HL-60 (cell line): ENCODE measurements at regions not wholly inside any gene's neighbourhood (a gene's known extent, or its start where the extent isn't known, plus 50 kb on each side); places are given as distances from the start of the nearest gene placed in this dataset.

Experiments
- DNase-seq, 2 experiments: peaks; one replicate each; pipeline ENCODE4 v3.0.0-alpha.2; 2010 to 2020; ENCODE audit warnings: low read depth in 1 of 2, low spot score in 1 of 2
- H3K27ac ChIP-seq: fragments of 250-450 bp; sonication (Bioruptor Pico); replicated peaks from 2 replicates; pipeline ENCODE4 v1.5.1; 2020; ENCODE audit warnings: mild to moderate bottlenecking, moderate library complexity
- H3K27me3 ChIP-seq: fragments of 250-450 bp; sonication (Bioruptor Pico); 2 replicates; pipeline ENCODE4 v1.5.1; 2021; ENCODE audit warnings: mild to moderate bottlenecking, moderate library complexity; ENCODE audit not compliant: insufficient read depth, poor library complexity, severe bottlenecking
- H3K4me3 ChIP-seq: replicated peaks from 2 replicates; pipeline ENCODE4 v1.5.1; 2011; ENCODE audit warnings: mild to moderate bottlenecking, control low read depth, low read length; ENCODE audit not compliant: insufficient read depth
- CTCF ChIP-seq: IDR thresholded peaks from one replicate; pipeline ENCODE4 v1.5.1; 2011; ENCODE audit warnings: low read length, control low read depth, inconsistent platforms; ENCODE audit not compliant: insufficient read depth
- GABPA ChIP-seq: IDR thresholded peaks from 2 replicates; pipeline ENCODE4 v1.6.1; 2012; ENCODE audit warnings: low read depth
- POLR2AphosphoS5 ChIP-seq: IDR thresholded peaks from 2 replicates; pipeline ENCODE4 v1.6.1; 2012; ENCODE audit warnings: low read depth
- REST ChIP-seq: IDR thresholded peaks from 2 replicates; pipeline ENCODE4 v1.6.1; 2012; ENCODE audit warnings: low read depth; ENCODE audit not compliant: insufficient replicate concordance
- SPI1 ChIP-seq: IDR thresholded peaks from 2 replicates; pipeline ENCODE4 v1.6.1; 2012; ENCODE audit warnings: low read depth, mild to moderate bottlenecking, borderline replicate concordance

GRCh38 chr5:2008851-2009629, 126.3 kb upstream of the IRX4 start:
- H3K27ac ChIP-seq, result no peak overlapping the region

GRCh38 chr5:2007878-2008501, 125.3 kb upstream of the IRX4 start:
- H3K4me3 ChIP-seq, result no peak overlapping the region
- no peak for DNase-seq
- H3K27ac ChIP-seq, result no peak overlapping the region
- TF ChIP-seq POLR2AphosphoS5 (no peak), SPI1 (no peak)
- no peaks in the 10 kb centered on the region for H3K27me3 ChIP-seq

More at GRCh38 chr5:2008851-2009629, 126.3 kb upstream of the IRX4 start:
- TF ChIP-seq SPI1 (no peak), POLR2AphosphoS5 (no peak), CTCF (no peak), GABPA (no peak), REST (no peak)
- Histone ChIP-seq H3K4me3 (no peak overlapping the region), H3K27me3 (no peaks in the 10 kb centered on the region)
- no peak for DNase-seq

- H3K27ac ChIP-seq, result no peak overlapping the region
- TF ChIP-seq REST (no peak), SPI1 (no peak)
- no peak for DNase-seq
- no peak overlapping the region for H3K4me3 ChIP-seq
- no peaks in the 10 kb centered on the region for H3K27me3 ChIP-seq
Measured at GRCh38 chr5:2007496-2007877, 124.8 kb upstream of the IRX4 start.

- TF ChIP-seq GABPA (no peak), REST (no peak)
- Histone ChIP-seq H3K27me3 (no peaks in the 10 kb centered on the region), H3K4me3 (no peak overlapping the region), H3K27ac (no peak overlapping the region)
- DNase-seq, result no peak
Measured at GRCh38 chr5:2006971-2007291, 124.2 kb upstream of the IRX4 start.
